GM18867 (cell line): ENCODE measurements at regions not wholly inside any gene's neighbourhood (a gene's known extent, or its start where the extent isn't known, plus 50 kb on each side); places are given as distances from the start of the nearest gene placed in this dataset.

Source experiments
- ATAC-seq: cut with Tn5 transposase; IDR thresholded peaks from one replicate; pipeline ENCODE4 v1.9.1; 2021; ENCODE audit warnings: mild to moderate bottlenecking, moderate library complexity; ENCODE audit not compliant: unreplicated experiment

DNA sequence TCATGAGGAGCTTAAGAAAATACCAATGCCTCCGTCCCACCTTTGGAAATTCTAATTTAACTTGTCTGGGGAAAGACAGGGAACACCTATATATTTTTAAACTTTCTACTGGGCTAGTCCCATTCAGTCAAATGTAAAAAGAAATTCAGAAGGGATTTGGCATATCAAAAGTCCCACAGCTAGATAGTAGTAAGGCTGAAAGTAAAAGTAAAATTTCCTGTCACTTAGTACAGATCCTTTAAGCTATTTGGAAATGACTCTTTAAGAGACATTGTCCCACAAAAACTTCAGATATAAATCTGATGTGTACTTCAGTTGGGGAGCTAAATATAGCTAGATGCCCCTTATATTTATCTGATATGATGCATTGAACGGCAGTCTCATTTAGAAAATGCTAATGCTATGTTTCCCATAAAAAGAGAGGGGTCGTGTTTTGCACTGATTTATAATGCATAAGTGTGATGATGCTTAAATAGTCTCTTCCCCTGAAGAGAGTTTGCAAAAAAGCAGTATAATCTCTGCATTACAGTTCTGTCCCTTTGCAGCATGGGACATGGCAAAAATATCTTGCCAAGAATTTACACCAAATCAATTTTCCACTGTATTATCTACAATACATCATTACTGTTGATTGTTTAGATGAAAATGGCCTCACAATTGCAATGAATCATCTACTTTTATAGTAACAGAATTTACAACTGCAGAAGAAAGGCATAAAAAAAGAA is 860.8 kb upstream of the MAP3K7 start:
- peak; percentile 54 for ATAC-seq

- ATAC-seq, result peak; percentile 35
Observed at GRCh38 chr6:91447081-91447480, 860.2 kb upstream of the MAP3K7 start.

- no peak for ATAC-seq
Observed at GRCh38 chr6:91443405-91443804, 856.5 kb upstream of the MAP3K7 start.

DNA sequence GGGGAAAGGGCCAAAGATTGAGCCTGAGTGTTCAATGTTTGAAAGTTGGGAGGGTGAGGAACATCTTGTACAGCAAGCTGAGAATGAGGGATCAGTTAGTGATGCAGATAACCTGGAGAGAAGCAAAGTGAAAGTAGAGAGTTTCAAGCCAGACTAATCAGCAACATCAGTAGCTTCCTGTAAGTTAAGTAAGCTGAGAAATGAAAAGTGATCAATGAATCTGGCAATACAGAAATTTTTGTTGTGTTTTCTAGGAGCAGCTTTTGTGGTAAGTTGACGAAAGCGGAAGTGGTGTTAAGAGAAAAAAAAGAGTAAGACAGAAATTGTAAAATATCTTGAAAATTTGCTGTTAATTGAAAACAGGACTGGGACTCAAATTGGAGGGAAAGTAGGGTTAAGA is 855.5 kb upstream of the MAP3K7 start:
- peak; percentile 60 for ATAC-seq

DNA sequence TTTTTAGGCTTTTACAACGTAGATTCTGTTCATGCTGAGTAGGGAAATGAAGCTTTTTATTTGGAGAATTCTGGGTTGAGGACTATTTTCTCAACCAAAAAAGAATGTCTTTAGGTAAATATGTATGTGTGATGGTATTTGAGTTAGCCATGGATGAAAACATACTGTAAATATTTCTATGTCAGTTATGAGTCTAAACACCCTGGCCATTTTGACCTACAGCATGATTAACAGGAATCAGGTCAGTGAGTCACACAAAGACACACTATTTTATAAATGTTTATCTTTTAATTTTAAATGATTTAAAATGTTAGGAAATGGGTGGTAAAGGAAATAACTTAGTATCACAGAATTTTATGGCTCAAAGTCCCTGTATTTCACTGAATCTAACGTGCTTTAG is 851.7 kb upstream of the MAP3K7 start:
- ATAC-seq, result no peak

DNA sequence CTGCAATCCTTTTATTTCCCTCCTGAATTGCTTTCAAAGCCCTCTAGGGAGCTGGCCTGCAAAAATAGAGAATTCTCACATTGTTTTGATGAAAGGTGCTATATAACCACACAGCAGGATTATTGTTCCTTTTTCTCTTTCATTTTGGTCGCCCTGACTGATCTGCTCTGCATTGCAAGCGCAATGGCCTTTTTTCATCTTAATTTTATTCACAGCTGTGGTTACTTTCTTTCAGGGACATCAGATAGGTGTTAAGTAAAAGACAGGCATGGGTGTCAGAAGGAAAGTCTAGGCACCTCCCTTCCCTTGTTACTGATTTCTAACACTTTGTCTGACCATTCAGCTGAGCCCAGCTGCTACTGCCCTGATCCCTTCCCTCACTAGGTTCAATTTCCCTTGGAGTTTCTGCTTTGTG is 850.5 kb upstream of the MAP3K7 start:
- no peak for ATAC-seq

- ATAC-seq, result no peak
Observed at GRCh38 chr6:91436448-91436847, 849.6 kb upstream of the MAP3K7 start.

DNA sequence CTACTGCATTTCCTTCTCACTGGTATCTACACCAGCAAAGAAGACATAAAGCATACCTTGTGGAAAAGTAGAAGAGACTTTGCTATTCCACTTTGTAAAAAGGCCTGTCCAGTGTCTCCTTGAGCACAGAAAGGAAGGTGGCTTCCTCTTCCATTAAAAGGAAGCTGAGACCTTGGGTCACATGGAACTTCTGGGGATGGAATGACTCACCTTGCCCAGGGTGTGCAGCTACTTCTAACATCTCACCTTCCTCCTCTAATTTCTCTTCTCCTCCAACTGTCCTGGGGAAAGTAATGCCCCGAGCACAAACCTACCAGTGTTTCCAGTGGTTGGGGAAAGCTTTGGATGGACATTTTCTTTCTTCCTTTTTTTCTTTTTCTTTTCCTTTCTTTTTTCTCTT is 848.8 kb upstream of the MAP3K7 start:
- no peak for ATAC-seq

- no peak for ATAC-seq
Observed at GRCh38 chr6:91434576-91434975, 847.7 kb upstream of the MAP3K7 start.

GRCh38 chr6:91433660-91434534 is 847.0 kb upstream of the MAP3K7 start:
- no peak for ATAC-seq

DNA sequence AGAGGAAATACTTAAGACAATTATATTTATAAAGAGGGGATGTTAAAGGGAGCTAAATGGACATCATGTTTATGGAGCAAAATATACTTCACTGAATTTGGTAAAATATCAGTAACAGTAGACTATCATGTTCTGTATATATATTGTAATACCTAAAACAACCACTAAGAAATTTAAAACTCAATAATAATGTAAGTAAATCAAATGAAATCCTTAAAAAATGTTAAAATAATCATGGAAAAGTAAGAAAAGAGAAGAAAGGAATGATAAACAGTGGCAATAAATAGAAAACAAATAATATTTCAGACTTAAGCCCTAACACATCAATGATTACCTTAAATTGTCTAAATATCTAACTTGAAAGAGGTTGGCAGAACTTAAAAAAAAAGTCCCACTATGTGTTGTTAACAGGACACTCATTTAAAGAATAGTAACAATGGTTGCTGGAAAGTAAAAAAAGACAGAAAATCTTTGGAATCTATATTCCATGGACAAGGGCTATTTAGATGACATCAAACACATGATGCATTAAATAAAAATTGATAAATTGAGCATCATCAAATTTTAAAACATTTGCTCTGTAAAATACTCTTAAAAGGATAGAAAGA is 842.2 kb upstream of the MAP3K7 start:
- ATAC-seq, result no peak

DNA sequence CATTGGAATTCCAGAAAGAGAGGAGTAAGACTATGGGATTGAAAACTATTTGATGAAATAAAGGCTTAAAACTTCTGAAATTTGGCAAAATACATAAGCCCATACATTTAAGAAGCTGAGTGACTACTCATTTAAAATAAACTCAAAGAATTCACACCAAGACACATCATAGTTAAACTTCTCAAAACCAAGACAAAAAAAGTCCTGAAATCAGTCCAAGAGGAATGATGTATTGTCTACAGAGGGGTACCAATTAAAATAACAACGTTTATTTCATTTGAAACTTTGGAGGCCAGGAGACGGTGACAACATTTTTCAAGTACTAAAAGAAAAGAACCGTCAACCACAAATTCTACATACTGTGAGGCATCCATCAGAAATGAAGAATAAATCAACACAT is 841.4 kb upstream of the MAP3K7 start:
- ATAC-seq, result no peak

DNA sequence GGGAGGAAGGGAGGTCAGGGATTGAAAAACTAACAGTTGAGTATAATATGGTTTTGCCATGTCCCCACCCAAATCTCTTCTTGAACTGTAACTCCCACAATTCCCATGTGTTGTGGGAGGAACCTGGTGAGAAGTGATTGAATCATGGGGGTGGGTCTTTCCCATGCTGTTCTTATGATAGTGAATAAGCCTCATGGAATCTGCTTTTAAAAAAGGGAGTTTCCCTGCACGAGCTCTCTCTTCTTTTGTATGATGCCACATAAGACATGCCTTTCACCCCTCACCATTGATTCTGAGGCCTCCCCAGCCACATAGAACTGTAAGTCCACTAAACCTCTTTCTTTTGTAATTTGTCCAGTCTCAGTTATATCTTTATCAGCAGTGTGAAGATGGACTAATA is 833.4 kb upstream of the MAP3K7 start:
- ATAC-seq, result no peak

DNA sequence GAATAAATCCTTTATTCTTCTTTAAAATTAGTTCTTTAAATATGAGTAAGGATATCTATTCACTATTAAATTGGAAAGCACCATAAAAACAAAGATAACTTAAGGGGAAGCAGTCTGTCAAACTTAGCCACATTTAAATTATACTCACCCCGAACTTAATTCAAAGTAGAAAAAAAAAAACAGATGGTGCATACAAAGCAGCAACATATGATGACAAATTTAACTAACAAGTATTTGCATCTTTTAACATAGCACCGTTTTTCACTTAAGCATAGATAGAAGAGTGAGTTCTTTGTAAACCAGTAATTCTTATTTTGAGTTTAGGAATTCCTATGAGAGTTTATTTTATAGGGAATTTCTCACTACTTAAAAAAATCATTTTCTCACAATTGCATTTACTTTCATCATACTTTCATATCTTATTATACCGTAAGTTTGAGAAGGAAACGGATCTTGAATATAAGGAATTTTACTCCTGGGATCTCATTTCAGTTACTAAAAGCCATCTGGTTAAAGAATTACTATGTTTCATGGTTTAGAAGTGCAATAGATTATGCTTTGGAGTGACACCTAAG is 828.2 kb upstream of the MAP3K7 start:
- ATAC-seq, result no peak

DNA sequence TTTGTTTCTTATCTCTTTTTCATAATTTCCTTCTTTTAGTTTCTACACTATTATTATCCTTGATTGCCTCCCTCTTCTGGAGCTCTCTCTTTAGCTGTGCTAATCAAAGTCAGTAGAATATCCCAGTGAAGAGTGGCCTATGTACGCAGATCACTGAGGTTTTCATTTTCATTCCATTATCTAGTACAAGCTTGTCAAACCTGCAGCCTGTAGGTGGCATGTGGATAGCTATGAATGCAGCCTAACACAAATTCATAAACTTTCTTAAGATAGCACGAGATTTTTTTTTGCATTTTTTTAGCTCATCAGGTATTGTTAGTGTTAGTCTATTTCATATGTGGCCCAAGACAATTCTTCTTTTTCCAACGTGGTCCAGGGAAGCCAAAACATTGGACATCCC is 825.7 kb upstream of the MAP3K7 start:
- peak; percentile 40 for ATAC-seq

- ATAC-seq, result no peak
Observed at GRCh38 chr6:91407706-91408105, 820.8 kb upstream of the MAP3K7 start.

DNA sequence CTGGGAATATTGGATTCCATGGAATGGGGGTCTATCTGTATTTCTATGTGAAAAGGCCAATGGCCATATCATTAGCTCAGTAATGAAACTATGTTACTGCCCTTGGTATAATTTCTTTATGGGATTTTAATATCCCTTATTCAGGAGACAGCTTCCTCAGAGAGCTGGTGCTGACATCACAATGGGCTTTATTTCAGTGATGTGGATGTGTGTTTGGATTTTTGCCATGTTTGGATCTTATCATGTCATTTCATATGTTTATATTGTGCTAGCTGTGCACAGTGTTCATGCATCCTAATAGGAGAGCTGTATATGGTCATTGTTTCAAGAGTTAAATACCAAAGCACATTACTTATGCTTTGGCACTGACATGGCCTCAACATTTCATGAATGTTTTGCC is 806.1 kb upstream of the MAP3K7 start:
- no peak for ATAC-seq

GRCh38 chr6:91387290-91388059 is 800.6 kb upstream of the MAP3K7 start:
- ATAC-seq, result no peak

DNA sequence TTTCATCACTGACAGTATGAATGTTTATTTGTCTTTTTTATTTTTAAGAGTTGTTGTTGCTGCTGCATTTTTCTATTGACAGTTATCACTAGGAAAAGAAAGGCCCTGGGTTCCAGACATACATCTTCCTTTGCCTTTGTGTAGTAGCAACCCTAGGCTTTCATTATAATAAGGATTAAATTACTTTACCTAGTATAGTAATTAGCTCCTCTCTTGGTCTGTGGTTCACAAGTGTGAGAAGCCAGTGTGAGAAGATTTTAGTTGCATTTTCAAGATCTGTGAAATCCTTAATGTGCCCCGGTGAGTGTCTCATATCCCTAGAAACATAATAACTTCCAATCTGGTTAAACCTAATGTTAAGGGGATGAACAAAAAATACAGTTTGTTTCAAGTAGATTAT is 799.3 kb upstream of the MAP3K7 start:
- no peak for ATAC-seq

DNA sequence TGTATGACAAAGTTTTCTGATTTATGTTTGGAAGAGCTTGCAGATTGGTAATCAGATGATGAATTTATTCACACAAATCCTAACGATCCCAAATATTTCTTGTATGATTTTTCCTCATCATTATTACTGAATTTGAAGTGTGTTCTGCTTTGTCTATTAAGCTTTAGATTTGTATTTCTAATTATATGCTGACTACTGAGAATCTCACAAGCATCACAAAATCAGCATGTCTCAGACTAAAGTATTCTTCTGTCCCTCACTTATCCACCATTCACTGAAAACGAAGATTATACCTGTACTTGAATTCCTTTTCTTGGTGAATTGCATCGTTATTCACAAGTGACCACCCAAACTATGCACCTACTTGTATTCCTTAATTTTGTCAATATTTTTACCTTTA is 796.3 kb upstream of the MAP3K7 start:
- ATAC-seq, result no peak

- ATAC-seq, result no peak
Observed at GRCh38 chr6:91376686-91377085, 789.8 kb upstream of the MAP3K7 start.
